Panc1 (cell line): ENCODE measurements at regions not wholly inside any gene's neighbourhood (a gene's known extent, or its start where the extent isn't known, plus 50 kb on each side); places are given as distances from the start of the nearest gene placed in this dataset.

Experiments
- ATAC-seq: fragments of 200-7000 bp; cut with Tn5 transposase; 2 replicates; pipeline ENCODE4 v1.9.1; 2020; ENCODE audit warnings: mild to moderate bottlenecking, moderate library complexity
- BruUV-seq: library from RNA; stranded (reverse); fragments of 400-500 nt; replicated peaks from 2 replicates; lab custom pipeline; 2021; lab: Mats Ljungman, UMichigan
- CTCF ChIA-PET: fragments of 300-600 bp; sonication (Branson Sonifier 250); formaldehyde crosslinking; loops from one replicate; lab custom pipeline; 2022; ENCODE audit warnings: antibody characterized with exemption; lab: Charles Lee
- POLR2A ChIA-PET: fragments of 300-600 bp; sonication (Branson Sonifier 250); formaldehyde crosslinking; loops from one replicate; lab custom pipeline; 2022; ENCODE audit warnings: antibody characterized with exemption; lab: Charles Lee
- DNase-seq: peaks from one replicate; pipeline ENCODE4 v3.0.0-alpha.2; 2010; ENCODE audit warnings: low read depth, low spot score
- H3K27ac ChIP-seq: 2 replicates; pipeline ENCODE4 v1.5.1; 2011; ENCODE audit warnings: mild to moderate bottlenecking, low read length, inconsistent platforms
- H3K27me3 ChIP-seq: fragments of 200-500 bp; sonication (Bioruptor generic); 2 replicates; pipeline ENCODE4 v1.6.0; 2014; ENCODE audit warnings: low read length, inconsistent platforms; ENCODE audit not compliant: control insufficient read depth, insufficient read depth
- H3K36me3 ChIP-seq: fragments of 200-500 bp; sonication (Bioruptor generic); 2 replicates; pipeline ENCODE4 v1.5.1; 2014; ENCODE audit warnings: inconsistent platforms, mild to moderate bottlenecking, low read length, moderate library complexity; ENCODE audit not compliant: control insufficient read depth, insufficient read depth
- H3K4me1 ChIP-seq: 2 replicates; pipeline ENCODE4 v1.5.1; 2011; ENCODE audit warnings: inconsistent platforms, mild to moderate bottlenecking, low read length, moderate library complexity; ENCODE audit not compliant: control insufficient read depth, insufficient read depth
- H3K4me3 ChIP-seq, 2 experiments: 2 replicates each; pipeline ENCODE4 v1.5.1; 2011 to 2012; ENCODE audit warnings: low read depth in 2 of 2, low read length in 2 of 2, mild to moderate bottlenecking in 2 of 2, inconsistent platforms in 1 of 2, moderate library complexity in 1 of 2
- H3K9me3 ChIP-seq: fragments of 200-500 bp; sonication (Bioruptor generic); 2 replicates; pipeline ENCODE4 v1.5.1; 2014; ENCODE audit warnings: low read depth, mild to moderate bottlenecking, inconsistent platforms, low read length, moderate library complexity; ENCODE audit not compliant: control insufficient read depth, insufficient read depth
- POLR2AphosphoS5 ChIP-seq: IDR thresholded peaks from 2 replicates; pipeline ENCODE4 v1.6.1; 2012; ENCODE audit warnings: mild to moderate bottlenecking, low read depth, low read length, moderate library complexity
- SIN3A ChIP-seq: IDR thresholded peaks from 2 replicates; pipeline ENCODE4 v1.6.1; 2012; ENCODE audit warnings: low read depth, mild to moderate bottlenecking, low read length, moderate library complexity, borderline replicate concordance; ENCODE audit not compliant: insufficient read depth
- TCF7L2 ChIP-seq: IDR thresholded peaks from 2 replicates; pipeline ENCODE4 v1.6.1; 2011; ENCODE audit warnings: mild to moderate bottlenecking, low read depth, low read length, inconsistent platforms
- in situ Hi-C: cut with HindIII; loops from 2 replicates; pipeline ENCODE4 v1.10.0; 2016; ENCODE audit warnings: low sequenced_read_pairs, low pct_unique_long_range_greater_than_20kb
- intact Hi-C: fragments of 100-400 bp; cut with micrococcal nuclease; formaldehyde crosslinking; loops from one replicate; pipeline ENCODE4 v1.10.0; 2022; ENCODE audit not compliant: unreplicated experiment
- TF ChIP-seq, protein P1 (sequence below): fragments of 450-650 bp; IDR thresholded peaks from 2 replicates; pipeline ENCODE4 v1.5.1; 2017; ENCODE audit warnings: mild to moderate bottlenecking
- TF ChIP-seq, protein P2 (sequence below), 2 experiments: IDR thresholded peaks; 2 replicates each; pipeline ENCODE4 v1.6.1; 2011 to 2012; ENCODE audit warnings: low read depth in 2 of 2, control low read depth in 1 of 2, low read length in 1 of 2, mild to moderate bottlenecking in 1 of 2, moderate library complexity in 1 of 2; ENCODE audit not compliant: insufficient read depth in 1 of 2

- no TSS peak for BruUV-seq
- ChIA-PET POLR2A (interaction anchor here (0.6 kb wide), 1 partner anchor 24 kb away, joined by 5 read pairs; no protein-coding TSS in a partner anchor), CTCF (no interaction called here)
- no peaks in the 10 kb centered on the region for H3K9me3 ChIP-seq
- no peak overlapping the region for H3K4me3 ChIP-seq
- ATAC-seq (no peak), DNase-seq (no peak)
- TF ChIP-seq SIN3A = no peak
- no peak for TF ChIP-seq POLR2AphosphoS5
- TF ChIP-seq, protein P1, sequence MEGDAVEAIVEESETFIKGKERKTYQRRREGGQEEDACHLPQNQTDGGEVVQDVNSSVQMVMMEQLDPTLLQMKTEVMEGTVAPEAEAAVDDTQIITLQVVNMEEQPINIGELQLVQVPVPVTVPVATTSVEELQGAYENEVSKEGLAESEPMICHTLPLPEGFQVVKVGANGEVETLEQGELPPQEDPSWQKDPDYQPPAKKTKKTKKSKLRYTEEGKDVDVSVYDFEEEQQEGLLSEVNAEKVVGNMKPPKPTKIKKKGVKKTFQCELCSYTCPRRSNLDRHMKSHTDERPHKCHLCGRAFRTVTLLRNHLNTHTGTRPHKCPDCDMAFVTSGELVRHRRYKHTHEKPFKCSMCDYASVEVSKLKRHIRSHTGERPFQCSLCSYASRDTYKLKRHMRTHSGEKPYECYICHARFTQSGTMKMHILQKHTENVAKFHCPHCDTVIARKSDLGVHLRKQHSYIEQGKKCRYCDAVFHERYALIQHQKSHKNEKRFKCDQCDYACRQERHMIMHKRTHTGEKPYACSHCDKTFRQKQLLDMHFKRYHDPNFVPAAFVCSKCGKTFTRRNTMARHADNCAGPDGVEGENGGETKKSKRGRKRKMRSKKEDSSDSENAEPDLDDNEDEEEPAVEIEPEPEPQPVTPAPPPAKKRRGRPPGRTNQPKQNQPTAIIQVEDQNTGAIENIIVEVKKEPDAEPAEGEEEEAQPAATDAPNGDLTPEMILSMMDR = no peak
- no peak overlapping the region for H3K27ac ChIP-seq
- H3K36me3 ChIP-seq = no peaks in the 10 kb centered on the region
- in situ Hi-C loops = no loop called here
- H3K4me1 ChIP-seq = no peaks in the 10 kb centered on the region
- intact Hi-C loops = no loop called here
- H3K27me3 ChIP-seq = no peaks in the 10 kb centered on the region
Measured at GRCh38 chr2:19209575-19210341, 148.7 kb downstream of the OSR1 start.

GRCh38 chr2:19208479-19209199, 149.8 kb downstream of the OSR1 start:
- no TSS peak for BruUV-seq
- no peak for ATAC-seq
- in situ Hi-C loops = no loop called here
- Histone ChIP-seq H3K27me3 (no peaks in the 10 kb centered on the region), H3K27ac (no peak overlapping the region), H3K9me3 (no peaks in the 10 kb centered on the region), H3K36me3 (no peaks in the 10 kb centered on the region), H3K4me3 (no peak overlapping the region), H3K4me1 (no peaks in the 10 kb centered on the region)
- DNase-seq = no peak
- no peak for TF ChIP-seq POLR2AphosphoS5
- TF ChIP-seq, protein P2, sequence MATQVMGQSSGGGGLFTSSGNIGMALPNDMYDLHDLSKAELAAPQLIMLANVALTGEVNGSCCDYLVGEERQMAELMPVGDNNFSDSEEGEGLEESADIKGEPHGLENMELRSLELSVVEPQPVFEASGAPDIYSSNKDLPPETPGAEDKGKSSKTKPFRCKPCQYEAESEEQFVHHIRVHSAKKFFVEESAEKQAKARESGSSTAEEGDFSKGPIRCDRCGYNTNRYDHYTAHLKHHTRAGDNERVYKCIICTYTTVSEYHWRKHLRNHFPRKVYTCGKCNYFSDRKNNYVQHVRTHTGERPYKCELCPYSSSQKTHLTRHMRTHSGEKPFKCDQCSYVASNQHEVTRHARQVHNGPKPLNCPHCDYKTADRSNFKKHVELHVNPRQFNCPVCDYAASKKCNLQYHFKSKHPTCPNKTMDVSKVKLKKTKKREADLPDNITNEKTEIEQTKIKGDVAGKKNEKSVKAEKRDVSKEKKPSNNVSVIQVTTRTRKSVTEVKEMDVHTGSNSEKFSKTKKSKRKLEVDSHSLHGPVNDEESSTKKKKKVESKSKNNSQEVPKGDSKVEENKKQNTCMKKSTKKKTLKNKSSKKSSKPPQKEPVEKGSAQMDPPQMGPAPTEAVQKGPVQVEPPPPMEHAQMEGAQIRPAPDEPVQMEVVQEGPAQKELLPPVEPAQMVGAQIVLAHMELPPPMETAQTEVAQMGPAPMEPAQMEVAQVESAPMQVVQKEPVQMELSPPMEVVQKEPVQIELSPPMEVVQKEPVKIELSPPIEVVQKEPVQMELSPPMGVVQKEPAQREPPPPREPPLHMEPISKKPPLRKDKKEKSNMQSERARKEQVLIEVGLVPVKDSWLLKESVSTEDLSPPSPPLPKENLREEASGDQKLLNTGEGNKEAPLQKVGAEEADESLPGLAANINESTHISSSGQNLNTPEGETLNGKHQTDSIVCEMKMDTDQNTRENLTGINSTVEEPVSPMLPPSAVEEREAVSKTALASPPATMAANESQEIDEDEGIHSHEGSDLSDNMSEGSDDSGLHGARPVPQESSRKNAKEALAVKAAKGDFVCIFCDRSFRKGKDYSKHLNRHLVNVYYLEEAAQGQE (IDR thresholded peaks at IDR 0.05; ENCODE audit: insufficient read depth in 1 of 2, low read depth in 2 of 2, low read length in 1 of 2) = no peak
- TF ChIP-seq, protein P1 = no peak
- TF ChIP-seq SIN3A = no peak
- no peak for TF ChIP-seq TCF7L2
- POLR2A ChIA-PET = no interaction called here
- intact Hi-C loops = no loop called here
- CTCF ChIA-PET = no interaction called here
